ENCODE measurements at regions not wholly inside any gene's neighbourhood (a gene's known extent, or its start where the extent isn't known, plus 50 kb on each side); places are given as distances from the start of the nearest gene placed in this dataset.

GRCh38 chr4:33302321-33302720 is 2582.2 kb downstream of the PCDH7 start:
- no peak for DNase-seq

GRCh38 chr4:33306131-33306530 is 2586.0 kb downstream of the PCDH7 start:
- no peak for DNase-seq

GRCh38 chr4:33316033-33316432 is 2595.9 kb downstream of the PCDH7 start:
- no peak for DNase-seq

GRCh38 chr4:33316578-33316977 is 2596.4 kb downstream of the PCDH7 start:
- DNase-seq: no peak

GRCh38 chr4:33323393-33323792 is 2603.2 kb downstream of the PCDH7 start:
- no peak for DNase-seq

- DNase-seq: no peak
These were observed 2614.2 kb downstream of the PCDH7 start for GRCh38 chr4:33334416-33334815.

- no peak for DNase-seq
These were observed 2619.6 kb downstream of the PCDH7 start for GRCh38 chr4:33339762-33340161.

GRCh38 chr4:33340168-33340567 is 2620.0 kb downstream of the PCDH7 start:
- DNase-seq: no peak

GRCh38 chr4:33349376-33349775 is 2629.2 kb downstream of the PCDH7 start:
- DNase-seq: no peak

GRCh38 chr4:33357121-33357520 is 2637.0 kb downstream of the PCDH7 start:
- DNase-seq: peak; percentile 17

- DNase-seq: no peak
These were observed 2649.3 kb downstream of the PCDH7 start for GRCh38 chr4:33369446-33369845.

- peak; percentile 41 for DNase-seq
These were observed 2661.6 kb downstream of the PCDH7 start for GRCh38 chr4:33381816-33382215.

GRCh38 chr4:33386764-33387163 is 2666.6 kb downstream of the PCDH7 start:
- DNase-seq: no peak

- DNase-seq: no peak
These were observed 2670.8 kb downstream of the PCDH7 start for GRCh38 chr4:33390976-33391375.

- DNase-seq: no peak
These were observed 2675.7 kb downstream of the PCDH7 start for GRCh38 chr4:33395731-33396485.

- DNase-seq: no peak
These were observed 2680.3 kb downstream of the PCDH7 start for GRCh38 chr4:33400504-33400903.

GRCh38 chr4:33407496-33407895 is 2687.3 kb downstream of the PCDH7 start:
- DNase-seq: no peak

- no peak for DNase-seq
These were observed 2691.0 kb downstream of the PCDH7 start for GRCh38 chr4:33411182-33411581.

GRCh38 chr4:33421887-33422286 is 2701.7 kb downstream of the PCDH7 start:
- DNase-seq: no peak

GRCh38 chr4:33422656-33423055 is 2702.5 kb downstream of the PCDH7 start:
- DNase-seq: no peak

- no peak for DNase-seq
These were observed 2705.8 kb downstream of the PCDH7 start for GRCh38 chr4:33425936-33426335.

- no peak for DNase-seq
These were observed 2707.5 kb downstream of the PCDH7 start for GRCh38 chr4:33427676-33428075.

GRCh38 chr4:33429971-33430370 is 2709.8 kb downstream of the PCDH7 start:
- no peak for DNase-seq

- DNase-seq: no peak
These were observed 2717.2 kb downstream of the PCDH7 start for GRCh38 chr4:33437406-33437805.

- no peak for DNase-seq
These were observed 2726.8 kb downstream of the PCDH7 start for GRCh38 chr4:33446953-33447352.

All from NCI-H774 (cell line).